Spinal cord (tissue), 9 donors: ENCODE measurements at regions not wholly inside any gene's neighbourhood (a gene's known extent, or its start where the extent isn't known, plus 50 kb on each side); places are given as distances from the start of the nearest gene placed in this dataset.
"Not testable (repeated sequence)": the region's sequence is repeated elsewhere in the genome, so short reads cannot be mapped to it uniquely, and the experiment has no call there.

Source experiments
- DNase-seq, 6 donors: peaks; one replicate each; pipeline versions ENCODE4 v3.0.0 to v3.0.0-alpha.2; 2013 to 2015; ENCODE audit warnings: low spot score in 6 of 6, low read depth in 4 of 6
- H3K27ac ChIP-seq: one replicate; pipeline ENCODE4 v1.5.1; 2013; ENCODE audit warnings: low read depth, low read length, control low read depth
- H3K27me3 ChIP-seq: one replicate; pipeline ENCODE4 v1.6.1; 2013; ENCODE audit warnings: low read length; ENCODE audit not compliant: control insufficient read depth, insufficient read depth
- H3K36me3 ChIP-seq: one replicate; pipeline ENCODE4 v1.6.1; 2013; ENCODE audit warnings: low read length; ENCODE audit not compliant: control insufficient read depth, insufficient read depth
- H3K4me1 ChIP-seq: one replicate; pipeline ENCODE4 v1.6.1; 2013; ENCODE audit warnings: low read length; ENCODE audit not compliant: control insufficient read depth, insufficient read depth
- H3K4me3 ChIP-seq: one replicate; pipeline ENCODE4 v1.5.1; 2013; ENCODE audit warnings: low read depth, low read length, control low read depth
- H3K9me3 ChIP-seq: one replicate; pipeline ENCODE4 v1.6.1; 2013; ENCODE audit warnings: low read length; ENCODE audit not compliant: control insufficient read depth, insufficient read depth
- WGBS: methylation state at CpG from one replicate; pipeline ENCODE4 v1.1.5; 2013; ENCODE audit warnings: missing lambda C conversion rate; ENCODE audit not compliant: insufficient coverage; 5-methylcytosine and 5-hydroxymethylcytosine counted together
- donor health status: healthy.

DNA sequence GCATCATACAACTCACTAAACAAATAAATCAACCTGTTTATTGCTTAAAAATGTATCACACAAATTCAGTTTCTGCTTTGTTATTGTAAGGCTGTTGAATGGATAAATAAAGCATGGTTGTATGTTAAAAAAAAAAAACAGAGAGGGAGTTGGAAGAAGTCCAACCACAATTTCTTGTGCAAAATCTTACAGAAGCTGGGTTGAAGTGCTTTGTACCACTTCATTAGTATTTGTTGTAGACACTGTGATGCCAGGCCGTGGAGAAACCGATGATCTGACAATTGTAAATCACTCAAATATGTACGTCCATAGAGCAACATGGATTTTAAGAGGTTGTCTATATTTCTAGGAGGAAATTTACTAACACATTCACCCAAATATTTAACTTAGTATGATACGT, 132.6 kb upstream of the MXRA5 start:
- H3K27ac ChIP-seq = no peak overlapping the region
- H3K4me1 ChIP-seq = no peaks in the 10 kb centered on the region
- WGBS = no CpG with 5 or more reads among the region's 4 CpGs
- no peaks in the 10 kb centered on the region for H3K36me3 ChIP-seq
- H3K27me3 ChIP-seq = no peaks in the 10 kb centered on the region
- no peaks in the 10 kb centered on the region for H3K9me3 ChIP-seq
- no peak overlapping the region for H3K4me3 ChIP-seq
- peak in 1 of 6 donors; percentile 8 for DNase-seq

- no peak overlapping the region for H3K4me3 ChIP-seq
- H3K36me3 ChIP-seq = no peaks in the 10 kb centered on the region
- no peak for DNase-seq
- no peaks in the 10 kb centered on the region for H3K4me1 ChIP-seq
- 87% methylated on average over 3 of the region's 4 CpGs for WGBS
- no peaks in the 10 kb centered on the region for H3K27me3 ChIP-seq
- no peak overlapping the region for H3K27ac ChIP-seq
- H3K9me3 ChIP-seq = no peaks in the 10 kb centered on the region
Observed at GRCh38 chrX:3476973-3477372, 130.5 kb upstream of the MXRA5 start.

DNA sequence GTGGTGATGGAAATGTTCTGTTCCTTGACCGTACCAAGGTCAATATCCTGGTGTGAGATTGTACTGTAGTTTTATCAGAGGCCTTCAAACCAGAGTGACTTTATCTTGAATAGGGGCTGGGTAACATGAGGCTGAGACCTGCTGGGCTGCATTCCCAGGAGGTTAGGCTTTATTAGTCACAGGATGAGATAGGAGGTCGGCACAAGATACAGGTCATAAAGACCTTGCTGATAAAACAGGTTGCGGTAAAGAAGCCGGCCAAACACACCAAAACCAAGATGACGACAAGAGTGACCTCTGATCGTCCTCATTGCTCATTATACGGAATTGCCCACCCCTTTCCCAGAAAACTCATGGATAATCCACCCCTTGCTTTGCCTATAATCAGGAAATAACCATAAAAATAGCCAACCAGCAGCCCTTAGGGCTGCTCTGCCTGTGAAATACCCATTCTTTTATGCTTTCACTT, 123.8 kb upstream of the MXRA5 start:
- H3K27ac ChIP-seq, H3K9me3 ChIP-seq, H3K4me3 ChIP-seq, DNase-seq, H3K36me3 ChIP-seq, H3K27me3 ChIP-seq, H3K4me1 ChIP-seq: not testable (repeated sequence)
- 93% methylated on average over 7 of the region's 7 CpGs for WGBS

DNA sequence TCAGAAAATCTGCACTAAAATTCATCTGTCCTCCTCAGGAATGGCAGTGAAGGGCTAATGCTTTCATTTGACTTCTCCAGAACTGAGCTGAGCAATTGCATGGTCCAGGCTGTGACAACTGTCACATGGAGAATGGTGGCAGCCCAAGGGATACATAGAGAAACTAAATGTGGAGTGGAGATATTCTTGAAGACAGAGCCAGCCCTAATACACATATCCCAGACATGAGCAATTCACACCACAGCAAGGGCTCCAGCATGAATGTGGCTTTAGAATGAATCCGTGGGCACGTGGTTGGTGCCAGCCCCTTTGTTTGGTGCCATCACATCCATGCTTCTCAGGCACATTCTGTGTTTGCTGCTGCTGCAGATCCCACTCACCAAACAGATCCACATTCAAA, 121.6 kb upstream of the MXRA5 start:
- H3K36me3 ChIP-seq = no peaks in the 10 kb centered on the region
- no peak overlapping the region for H3K27ac ChIP-seq
- no peak overlapping the region for H3K4me3 ChIP-seq
- no peak for DNase-seq
- H3K9me3 ChIP-seq = no peaks in the 10 kb centered on the region
- no peaks in the 10 kb centered on the region for H3K4me1 ChIP-seq
- no peaks in the 10 kb centered on the region for H3K27me3 ChIP-seq
- 100% methylated on average over 2 of the region's 2 CpGs for WGBS

DNA sequence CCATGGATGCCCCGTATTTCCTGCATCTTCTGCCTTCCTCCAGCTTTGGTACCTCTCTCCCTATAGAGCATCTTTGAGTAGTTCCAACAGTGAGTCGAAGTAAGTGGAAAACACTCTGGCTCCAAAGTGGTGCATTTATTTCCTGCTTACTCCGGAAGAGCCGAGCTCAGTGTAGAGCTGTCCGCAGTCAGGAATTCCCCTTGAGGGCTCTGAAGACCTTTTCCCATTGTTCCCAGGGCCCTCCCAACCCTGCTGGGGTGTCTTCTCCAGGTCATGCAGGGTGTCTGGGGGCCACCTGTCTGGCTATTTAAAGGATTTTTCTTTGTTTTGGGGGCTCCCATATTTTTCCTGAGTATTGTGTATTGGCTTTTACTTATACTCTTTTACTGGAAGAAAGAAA, 118.6 kb upstream of the MXRA5 start:
- no peak overlapping the region for H3K27ac ChIP-seq
- DNase-seq = no peak
- no peak overlapping the region for H3K4me3 ChIP-seq
- H3K4me1 ChIP-seq = no peaks in the 10 kb centered on the region
- WGBS = 82% methylated on average over 4 of the region's 5 CpGs
- H3K9me3 ChIP-seq = no peaks in the 10 kb centered on the region
- no peaks in the 10 kb centered on the region for H3K36me3 ChIP-seq
- no peaks in the 10 kb centered on the region for H3K27me3 ChIP-seq

GRCh38 chrX:3462166-3462508, 115.7 kb upstream of the MXRA5 start:
- WGBS = 90% methylated on average over 1 of the region's 4 CpGs
- no peaks in the 10 kb centered on the region for H3K36me3 ChIP-seq
- no peak for DNase-seq
- no peak overlapping the region for H3K27ac ChIP-seq
- H3K9me3 ChIP-seq = no peaks in the 10 kb centered on the region
- H3K4me1 ChIP-seq = no peaks in the 10 kb centered on the region
- no peaks in the 10 kb centered on the region for H3K27me3 ChIP-seq
- no peak overlapping the region for H3K4me3 ChIP-seq

- DNase-seq = peak in 1 of 6 donors; percentile 10
- Histone ChIP-seq H3K27ac (no peak overlapping the region), H3K4me3 (no peak overlapping the region), H3K36me3 (no peaks in the 10 kb centered on the region), H3K27me3 (no peaks in the 10 kb centered on the region), H3K9me3 (no peaks in the 10 kb centered on the region), H3K4me1 (no peaks in the 10 kb centered on the region)
- WGBS = 70% methylated on average over 2 of the region's 12 CpGs
Observed at GRCh38 chrX:3461397-3462165, 115.1 kb upstream of the MXRA5 start.

DNA sequence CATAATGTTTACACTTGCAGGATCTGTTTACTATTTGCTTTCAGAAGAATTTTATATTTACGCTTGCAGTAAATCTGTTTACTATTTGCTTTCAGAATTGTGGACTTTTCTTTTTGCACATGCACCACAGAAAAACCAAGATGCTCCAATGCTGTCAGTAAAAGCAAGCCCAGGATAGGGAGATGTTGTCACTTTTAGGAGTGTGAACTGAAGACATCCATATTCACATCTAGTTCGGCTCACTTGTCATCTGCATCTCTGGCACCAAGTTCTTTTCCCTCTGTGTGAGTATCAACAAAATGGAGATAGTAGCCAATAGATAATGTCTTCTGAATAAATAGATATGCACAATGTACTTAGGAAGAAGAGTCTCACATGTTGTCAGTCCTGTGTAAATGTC, 109.3 kb upstream of the MXRA5 start:
- no peak overlapping the region for H3K27ac ChIP-seq
- H3K27me3 ChIP-seq = no peaks in the 10 kb centered on the region
- no peaks in the 10 kb centered on the region for H3K9me3 ChIP-seq
- H3K4me3 ChIP-seq = no peak overlapping the region
- no peaks in the 10 kb centered on the region for H3K4me1 ChIP-seq
- H3K36me3 ChIP-seq = no peaks in the 10 kb centered on the region
- no CpG with 5 or more reads among the region's 2 CpGs for WGBS
- DNase-seq = peak in 1 of 6 donors; percentile 67

DNA sequence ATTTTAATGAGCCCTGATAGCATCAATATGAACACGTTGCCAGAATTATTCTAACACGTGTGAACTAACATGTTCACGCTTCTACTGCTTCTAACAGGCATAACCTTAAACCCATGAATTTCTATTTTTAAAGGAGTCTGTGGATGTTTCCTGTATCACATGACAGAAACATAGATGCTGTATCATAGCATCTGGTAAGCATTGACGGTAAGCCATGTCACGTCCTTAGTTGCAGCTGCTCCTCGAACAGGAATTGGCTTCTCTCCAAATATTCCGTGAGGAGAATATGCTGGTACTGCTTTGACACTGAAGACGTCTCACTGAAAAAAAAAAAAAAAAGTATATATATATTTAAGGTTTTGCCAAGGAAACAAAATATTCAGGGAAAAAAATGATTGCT, 105.1 kb upstream of the MXRA5 start:
- H3K4me3 ChIP-seq = no peak overlapping the region
- H3K27ac ChIP-seq = no peak overlapping the region
- WGBS = no CpG with 5 or more reads among the region's 8 CpGs
- H3K4me1 ChIP-seq = no peaks in the 10 kb centered on the region
- no peaks in the 10 kb centered on the region for H3K9me3 ChIP-seq
- DNase-seq = peak in 2 of 6 donors; percentile 32 to 69
- no peaks in the 10 kb centered on the region for H3K36me3 ChIP-seq
- no peaks in the 10 kb centered on the region for H3K27me3 ChIP-seq

DNA sequence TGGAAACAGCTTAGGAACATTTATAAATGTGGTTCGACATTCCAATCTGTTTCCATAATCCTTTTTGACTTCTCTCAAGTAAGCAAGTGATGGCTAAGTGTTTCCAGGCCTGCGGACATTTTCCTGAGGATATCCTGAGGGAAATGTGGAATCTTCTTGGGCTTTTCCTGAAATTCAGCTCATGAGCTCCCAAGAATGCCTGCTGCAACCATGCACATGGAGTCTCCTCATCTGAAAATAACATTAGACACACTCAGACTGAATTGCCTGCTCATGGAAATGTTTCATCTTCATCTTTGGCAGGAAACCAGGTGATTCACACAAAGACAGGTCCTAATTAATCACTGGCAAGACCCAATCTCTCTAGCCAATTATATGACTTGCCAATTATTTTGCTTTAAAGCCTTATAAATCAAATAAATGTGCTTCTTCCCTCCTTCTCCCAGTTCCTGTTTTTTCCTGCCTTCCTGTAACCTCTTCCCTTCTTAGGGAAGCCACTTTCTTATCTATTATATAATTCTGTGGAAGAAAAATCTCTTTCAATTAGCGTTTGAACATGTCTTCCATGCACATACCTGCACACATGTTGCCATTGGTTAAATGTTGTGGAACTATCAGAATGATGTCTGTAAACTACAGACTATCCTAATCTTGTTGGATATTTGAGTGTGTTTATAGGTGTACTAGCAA, 104.6 kb upstream of the MXRA5 start:
- Histone ChIP-seq H3K4me1 (no peaks in the 10 kb centered on the region), H3K4me3 (no peak overlapping the region), H3K36me3 (no peaks in the 10 kb centered on the region), H3K27ac (no peak overlapping the region), H3K27me3 (no peaks in the 10 kb centered on the region), H3K9me3 (no peaks in the 10 kb centered on the region)
- DNase-seq = no peak
- no CpG with 5 or more reads among the region's 3 CpGs for WGBS
